ENCODE measurements at regions not wholly inside any gene's neighbourhood (a gene's known extent, or its start where the extent isn't known, plus 50 kb on each side); places are given as distances from the start of the nearest gene placed in this dataset.

DNA sequence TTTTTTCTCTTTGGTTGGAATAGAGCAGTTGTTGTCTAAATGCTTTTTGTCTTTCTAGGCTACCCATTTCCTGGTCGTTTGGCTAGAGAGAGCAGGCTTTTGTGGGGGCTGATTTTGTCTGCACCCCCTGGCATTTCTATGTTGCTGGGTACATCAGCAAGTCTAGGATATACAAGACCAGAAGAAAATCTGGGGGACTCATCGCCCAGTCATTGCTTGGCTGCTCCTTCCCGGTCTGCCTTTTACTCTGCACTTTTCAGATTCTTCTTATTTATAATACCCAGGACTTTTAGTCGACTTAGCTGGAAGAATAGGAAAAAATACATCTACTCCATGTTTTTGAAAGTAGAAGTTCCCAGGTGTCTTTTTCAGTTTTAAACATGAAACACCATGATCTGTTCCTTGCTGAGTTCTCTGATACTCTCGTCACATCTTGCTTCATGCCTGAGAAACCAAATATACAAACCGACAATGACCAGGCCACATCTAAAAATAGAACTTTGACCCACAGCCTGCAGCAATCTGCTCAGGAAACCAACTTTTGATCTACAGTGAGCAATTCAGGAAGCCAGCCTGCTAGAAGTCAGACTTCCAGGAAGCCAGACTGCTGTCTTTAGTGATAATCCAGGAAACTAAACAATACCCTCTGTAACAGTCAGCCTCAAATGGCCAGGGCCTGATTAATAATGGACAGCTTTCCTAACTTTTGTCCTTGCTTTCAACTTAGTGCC is 163.8 kb upstream of the MEX3C start:
- Histone ChIP-seq H3K9me3 (ENCODE audit: low read depth, low read length, poor library complexity, severe bottlenecking) (no peaks in the 10 kb centered on the region), H3K4me3 (ENCODE audit: low read depth, low read length, poor library complexity, severe bottlenecking) (no peak overlapping the region), H3K36me3 (ENCODE audit: insufficient read depth, low read length, poor library complexity, severe bottlenecking) (no peaks in the 10 kb centered on the region), H3K27me3 (replicated peaks; ENCODE audit: insufficient read depth, low read depth, low read length, poor library complexity) (no peaks in the 10 kb centered on the region), H3K4me1 (ENCODE audit: insufficient read depth, low read length, poor library complexity, severe bottlenecking) (peaks cover 8% of the 10 kb centered on the region), H3K27ac (ENCODE audit: low read depth, low read length, poor library complexity, severe bottlenecking) (no peak overlapping the region)
- intact Hi-C loops (cut with micrococcal nuclease; ENCODE audit: unreplicated experiment) = no loop called here
- ChIA-PET CTCF (no interaction called here), POLR2A (ENCODE audit: low non-redundant PET) (no interaction called here)
- DNase-seq (ENCODE audit: low spot score) = peak; percentile 38
- no TSS peak for BruUV-seq (replicated peaks)
- TF ChIP-seq CTCF (conservative IDR thresholded peaks at IDR 0.05; ENCODE audit: low read depth, low read length) (no peak), EZH2 (IDR thresholded peaks at IDR 0.05; ENCODE audit: borderline replicate concordance, low read depth, low read length, poor library complexity, severe bottlenecking) (no peak)

DNA sequence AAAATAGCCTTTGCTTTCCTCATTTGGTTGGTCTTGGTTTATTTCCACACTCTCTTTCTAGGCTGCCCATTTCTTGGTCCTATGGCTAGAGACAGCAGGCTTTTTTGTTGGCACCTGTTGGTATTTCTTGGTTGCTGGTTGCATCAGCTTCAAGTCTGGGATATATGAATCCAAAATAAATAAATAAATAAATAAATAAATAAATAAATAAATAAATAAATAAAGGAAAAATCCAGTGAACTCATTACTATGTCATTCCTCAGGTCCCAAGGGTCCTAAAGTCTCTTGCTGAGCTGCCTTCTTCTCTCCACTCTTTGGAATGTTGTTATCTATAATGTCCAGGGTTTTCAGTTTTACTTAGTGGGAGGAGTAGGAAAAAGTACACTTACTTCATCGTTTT is 165.9 kb upstream of the MEX3C start:
- Histone ChIP-seq H3K27me3 (replicated peaks; ENCODE audit: insufficient read depth, low read depth, low read length, poor library complexity) (no peaks in the 10 kb centered on the region), H3K4me1 (ENCODE audit: insufficient read depth, low read length, poor library complexity, severe bottlenecking) (peaks cover 8% of the 10 kb centered on the region), H3K27ac (ENCODE audit: low read depth, low read length, poor library complexity, severe bottlenecking) (no peak overlapping the region), H3K4me3 (ENCODE audit: low read depth, low read length, poor library complexity, severe bottlenecking) (no peak overlapping the region), H3K9me3 (ENCODE audit: low read depth, low read length, poor library complexity, severe bottlenecking) (no peaks in the 10 kb centered on the region), H3K36me3 (ENCODE audit: insufficient read depth, low read length, poor library complexity, severe bottlenecking) (no peaks in the 10 kb centered on the region)
- TF ChIP-seq EZH2 (IDR thresholded peaks at IDR 0.05; ENCODE audit: borderline replicate concordance, low read depth, low read length, poor library complexity, severe bottlenecking) = no peak
- TF ChIP-seq CTCF (conservative IDR thresholded peaks at IDR 0.05; ENCODE audit: low read depth, low read length) = no peak
- ChIA-PET POLR2A (ENCODE audit: low non-redundant PET) (interaction anchor here (0.5 kb wide), 1 partner anchor 10 kb away, joined by 3 read pairs; no protein-coding TSS in a partner anchor), CTCF (no interaction called here)
- no peak for DNase-seq (ENCODE audit: low spot score)
- no TSS peak for BruUV-seq (replicated peaks)
- intact Hi-C loops (cut with micrococcal nuclease; ENCODE audit: unreplicated experiment) = no loop called here

GRCh38 chr18:51370996-51371395 is 173.5 kb upstream of the MEX3C start:
- DNase-seq (ENCODE audit: low spot score) = no peak
- TF ChIP-seq CTCF (conservative IDR thresholded peaks at IDR 0.05; ENCODE audit: low read depth, low read length) = no peak
- no peak for TF ChIP-seq EZH2 (IDR thresholded peaks at IDR 0.05; ENCODE audit: borderline replicate concordance, low read depth, low read length, poor library complexity, severe bottlenecking)
- ChIA-PET CTCF (no interaction called here), POLR2A (ENCODE audit: low non-redundant PET) (no interaction called here)
- H3K4me1 ChIP-seq (ENCODE audit: insufficient read depth, low read length, poor library complexity, severe bottlenecking) = no peaks in the 10 kb centered on the region
- H3K36me3 ChIP-seq (ENCODE audit: insufficient read depth, low read length, poor library complexity, severe bottlenecking) = no peaks in the 10 kb centered on the region
- no peak overlapping the region for H3K27ac ChIP-seq (ENCODE audit: low read depth, low read length, poor library complexity, severe bottlenecking)
- intact Hi-C loops (cut with micrococcal nuclease; ENCODE audit: unreplicated experiment) = no loop called here
- H3K27me3 ChIP-seq (replicated peaks; ENCODE audit: insufficient read depth, low read depth, low read length, poor library complexity) = no peaks in the 10 kb centered on the region
- H3K9me3 ChIP-seq (ENCODE audit: low read depth, low read length, poor library complexity, severe bottlenecking) = no peaks in the 10 kb centered on the region
- no peak overlapping the region for H3K4me3 ChIP-seq (ENCODE audit: low read depth, low read length, poor library complexity, severe bottlenecking)
- BruUV-seq (replicated peaks) = no TSS peak

Data from A673 (cell line).